HL-60 (cell line): ENCODE measurements at regions not wholly inside any gene's neighbourhood (a gene's known extent, or its start where the extent isn't known, plus 50 kb on each side); places are given as distances from the start of the nearest gene placed in this dataset.

Source experiments
- POLR2AphosphoS5 ChIP-seq: IDR thresholded peaks from 2 replicates; pipeline ENCODE4 v1.6.1; 2012; ENCODE audit warnings: low read depth
- TF ChIP-seq, protein P1 (sequence below): IDR thresholded peaks from one replicate; pipeline ENCODE4 v1.5.1; 2011; ENCODE audit warnings: low read length, control low read depth, inconsistent platforms; ENCODE audit not compliant: insufficient read depth

DNA sequence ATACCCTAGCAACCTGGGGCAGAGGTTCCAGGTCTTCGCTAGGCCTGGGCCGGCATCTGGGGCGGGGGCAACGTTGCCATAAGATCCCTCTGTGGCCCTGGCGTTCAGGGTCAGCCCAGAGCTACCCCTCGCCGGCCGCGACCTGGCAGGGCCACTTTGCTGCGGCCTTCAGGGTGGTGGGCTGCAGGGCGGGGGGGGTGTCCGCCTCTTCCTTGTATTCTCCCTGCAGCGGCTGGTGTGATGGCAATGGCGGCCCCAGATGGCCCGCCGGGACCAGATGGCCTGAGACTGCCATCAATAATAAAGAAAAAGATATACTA lies 539.2 kb upstream of the POT1 start:
- TF ChIP-seq, protein P1, sequence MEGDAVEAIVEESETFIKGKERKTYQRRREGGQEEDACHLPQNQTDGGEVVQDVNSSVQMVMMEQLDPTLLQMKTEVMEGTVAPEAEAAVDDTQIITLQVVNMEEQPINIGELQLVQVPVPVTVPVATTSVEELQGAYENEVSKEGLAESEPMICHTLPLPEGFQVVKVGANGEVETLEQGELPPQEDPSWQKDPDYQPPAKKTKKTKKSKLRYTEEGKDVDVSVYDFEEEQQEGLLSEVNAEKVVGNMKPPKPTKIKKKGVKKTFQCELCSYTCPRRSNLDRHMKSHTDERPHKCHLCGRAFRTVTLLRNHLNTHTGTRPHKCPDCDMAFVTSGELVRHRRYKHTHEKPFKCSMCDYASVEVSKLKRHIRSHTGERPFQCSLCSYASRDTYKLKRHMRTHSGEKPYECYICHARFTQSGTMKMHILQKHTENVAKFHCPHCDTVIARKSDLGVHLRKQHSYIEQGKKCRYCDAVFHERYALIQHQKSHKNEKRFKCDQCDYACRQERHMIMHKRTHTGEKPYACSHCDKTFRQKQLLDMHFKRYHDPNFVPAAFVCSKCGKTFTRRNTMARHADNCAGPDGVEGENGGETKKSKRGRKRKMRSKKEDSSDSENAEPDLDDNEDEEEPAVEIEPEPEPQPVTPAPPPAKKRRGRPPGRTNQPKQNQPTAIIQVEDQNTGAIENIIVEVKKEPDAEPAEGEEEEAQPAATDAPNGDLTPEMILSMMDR, result no peak
- no peak for TF ChIP-seq POLR2AphosphoS5
